ENCODE measurements at regions not wholly inside any gene's neighbourhood (a gene's known extent, or its start where the extent isn't known, plus 50 kb on each side); places are given as distances from the start of the nearest gene placed in this dataset.

DNA sequence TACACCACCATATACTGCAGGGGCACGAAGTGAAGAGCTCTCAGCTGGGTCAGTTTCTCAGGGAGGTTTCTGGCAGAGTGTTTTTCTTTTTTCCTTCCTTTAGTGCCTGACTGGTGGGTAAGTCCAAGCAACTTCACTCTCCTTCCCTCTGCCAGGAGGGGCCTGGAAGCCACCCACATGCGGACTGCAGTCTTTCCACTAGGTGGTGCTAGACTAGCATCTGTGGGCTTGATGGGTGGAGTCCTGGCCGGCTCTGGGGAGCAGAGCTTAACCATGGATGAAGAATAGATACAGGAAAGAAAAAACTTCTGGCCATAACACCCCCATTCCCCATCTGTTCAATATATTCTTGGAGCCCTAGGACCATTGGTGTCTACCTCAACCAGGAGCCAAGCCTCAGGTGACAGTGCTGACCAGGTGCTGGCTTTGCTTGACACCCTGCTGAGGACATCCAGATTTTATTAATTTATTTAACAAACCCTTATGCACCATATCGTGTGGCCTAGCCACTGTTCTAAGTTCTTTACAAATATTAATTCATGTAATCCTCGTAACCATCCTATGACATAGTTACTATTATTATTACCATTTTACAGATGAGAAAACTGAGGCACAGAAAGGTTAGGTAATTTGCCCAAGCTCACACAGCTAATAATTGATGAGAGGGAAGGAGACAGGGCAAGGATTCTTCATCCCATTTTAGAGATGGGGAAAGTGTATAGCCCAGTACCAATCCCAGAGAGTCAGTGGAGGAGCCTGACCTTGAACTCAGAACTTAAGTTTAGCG is 126.7 kb upstream of the CSF3R start:
- H3K27ac Mint-ChIP-seq = no peak overlapping the region
- H3K4me1 Mint-ChIP-seq = peaks cover 7% of the 10 kb centered on the region
- H3K27me3 Mint-ChIP-seq (ENCODE audit: low read depth, poor library complexity) = peaks cover 27% of the 10 kb centered on the region
- H3K36me3 Mint-ChIP-seq (ENCODE audit: low read depth) = no peaks in the 10 kb centered on the region
- no peaks in the 10 kb centered on the region for H3K9me3 Mint-ChIP-seq
- H3K4me3 Mint-ChIP-seq = no peak overlapping the region
- DNase-seq = peak; percentile 78
- TF ChIP-seq, protein P1, sequence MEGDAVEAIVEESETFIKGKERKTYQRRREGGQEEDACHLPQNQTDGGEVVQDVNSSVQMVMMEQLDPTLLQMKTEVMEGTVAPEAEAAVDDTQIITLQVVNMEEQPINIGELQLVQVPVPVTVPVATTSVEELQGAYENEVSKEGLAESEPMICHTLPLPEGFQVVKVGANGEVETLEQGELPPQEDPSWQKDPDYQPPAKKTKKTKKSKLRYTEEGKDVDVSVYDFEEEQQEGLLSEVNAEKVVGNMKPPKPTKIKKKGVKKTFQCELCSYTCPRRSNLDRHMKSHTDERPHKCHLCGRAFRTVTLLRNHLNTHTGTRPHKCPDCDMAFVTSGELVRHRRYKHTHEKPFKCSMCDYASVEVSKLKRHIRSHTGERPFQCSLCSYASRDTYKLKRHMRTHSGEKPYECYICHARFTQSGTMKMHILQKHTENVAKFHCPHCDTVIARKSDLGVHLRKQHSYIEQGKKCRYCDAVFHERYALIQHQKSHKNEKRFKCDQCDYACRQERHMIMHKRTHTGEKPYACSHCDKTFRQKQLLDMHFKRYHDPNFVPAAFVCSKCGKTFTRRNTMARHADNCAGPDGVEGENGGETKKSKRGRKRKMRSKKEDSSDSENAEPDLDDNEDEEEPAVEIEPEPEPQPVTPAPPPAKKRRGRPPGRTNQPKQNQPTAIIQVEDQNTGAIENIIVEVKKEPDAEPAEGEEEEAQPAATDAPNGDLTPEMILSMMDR (IDR thresholded peaks at IDR 0.05) = peak; percentile 89

DNA sequence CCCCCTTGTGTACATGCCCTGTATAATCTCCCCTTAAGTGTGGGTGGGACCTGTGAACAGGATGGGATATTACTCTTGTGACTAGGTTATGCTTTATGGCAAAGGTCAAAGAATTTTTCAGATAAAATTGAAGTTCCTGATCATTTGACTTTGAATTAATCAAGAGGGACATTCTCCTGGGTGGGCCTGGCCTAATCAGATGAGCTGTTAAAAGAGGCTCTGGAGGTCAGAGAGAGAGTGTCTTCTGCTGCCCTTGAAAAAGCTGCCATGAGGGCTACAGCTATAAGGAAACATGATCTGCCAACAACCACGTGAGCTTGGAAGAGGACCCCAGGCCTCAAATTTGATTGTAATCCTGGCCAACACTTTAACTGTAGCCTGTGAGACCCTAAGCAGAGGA is 125.6 kb upstream of the CSF3R start:
- Mint-ChIP-seq H3K27me3 (ENCODE audit: low read depth, poor library complexity) (peaks cover 34% of the 10 kb centered on the region), H3K4me3 (no peak overlapping the region), H3K36me3 (ENCODE audit: low read depth) (no peaks in the 10 kb centered on the region), H3K9me3 (no peaks in the 10 kb centered on the region), H3K27ac (no peak overlapping the region), H3K4me1 (peaks cover 7% of the 10 kb centered on the region)
- TF ChIP-seq, protein P1 (IDR thresholded peaks at IDR 0.05) = no peak
- no peak for DNase-seq

DNA sequence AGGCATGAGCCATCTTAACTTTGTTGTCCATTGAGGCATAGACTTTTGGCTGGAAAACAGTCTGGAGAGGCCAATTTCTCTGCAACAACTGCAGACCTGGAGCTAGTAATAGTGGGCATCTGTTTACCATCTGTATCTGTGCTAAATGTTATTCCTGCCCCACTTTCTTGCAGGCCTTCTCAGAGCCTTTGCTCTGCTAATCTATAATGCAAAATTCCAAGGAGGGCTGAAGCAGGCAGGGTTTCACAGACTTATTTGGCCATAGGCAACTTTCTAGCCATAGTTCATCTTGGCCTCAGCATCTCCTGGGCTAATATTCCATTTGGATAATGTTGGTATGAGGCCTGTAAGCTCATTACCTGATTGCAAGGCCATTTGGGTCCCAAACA is 124.5 kb upstream of the CSF3R start:
- Mint-ChIP-seq H3K4me3 (no peak overlapping the region), H3K9me3 (no peaks in the 10 kb centered on the region), H3K4me1 (peaks cover 7% of the 10 kb centered on the region), H3K36me3 (ENCODE audit: low read depth) (no peaks in the 10 kb centered on the region), H3K27ac (no peak overlapping the region), H3K27me3 (ENCODE audit: low read depth, poor library complexity) (peaks cover 34% of the 10 kb centered on the region)
- DNase-seq = no peak
- TF ChIP-seq, protein P1 (IDR thresholded peaks at IDR 0.05) = no peak

DNA sequence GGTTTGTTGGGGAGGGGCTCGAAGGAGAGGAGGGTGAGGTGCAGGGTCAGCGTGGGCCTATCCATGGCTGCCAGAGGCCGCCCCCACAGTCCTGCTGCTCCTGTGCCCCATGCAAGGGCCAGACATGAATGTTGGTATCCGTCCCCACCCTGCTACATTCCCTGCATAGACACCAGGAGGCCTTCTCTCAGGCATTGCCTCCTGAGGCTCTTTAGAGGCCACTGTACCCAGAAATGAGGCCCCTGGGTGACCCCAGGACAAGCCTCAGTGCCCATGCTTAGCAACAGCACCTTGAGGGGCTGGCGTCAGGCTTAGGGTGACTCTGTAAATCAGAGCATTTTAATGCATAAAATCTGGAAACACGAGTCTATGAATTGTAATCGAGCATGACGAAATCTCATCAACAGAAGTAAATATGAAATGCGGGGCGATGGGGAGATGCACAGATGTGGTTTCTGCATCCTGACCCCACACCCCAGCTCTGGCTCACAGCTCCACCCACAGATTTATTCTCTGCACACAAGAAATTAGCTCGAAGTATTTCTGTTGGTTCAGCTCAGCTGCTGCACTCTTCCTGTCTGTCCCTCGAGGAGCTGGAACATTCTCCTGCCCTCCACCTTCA is 124.0 kb upstream of the CSF3R start:
- DNase-seq = no peak
- H3K9me3 Mint-ChIP-seq = no peaks in the 10 kb centered on the region
- H3K4me3 Mint-ChIP-seq = no peak overlapping the region
- TF ChIP-seq, protein P1 (IDR thresholded peaks at IDR 0.05) = no peak
- H3K27me3 Mint-ChIP-seq (ENCODE audit: low read depth, poor library complexity) = peaks cover 35% of the 10 kb centered on the region
- H3K4me1 Mint-ChIP-seq = peaks cover 7% of the 10 kb centered on the region
- H3K36me3 Mint-ChIP-seq (ENCODE audit: low read depth) = no peaks in the 10 kb centered on the region
- no peak overlapping the region for H3K27ac Mint-ChIP-seq

DNA sequence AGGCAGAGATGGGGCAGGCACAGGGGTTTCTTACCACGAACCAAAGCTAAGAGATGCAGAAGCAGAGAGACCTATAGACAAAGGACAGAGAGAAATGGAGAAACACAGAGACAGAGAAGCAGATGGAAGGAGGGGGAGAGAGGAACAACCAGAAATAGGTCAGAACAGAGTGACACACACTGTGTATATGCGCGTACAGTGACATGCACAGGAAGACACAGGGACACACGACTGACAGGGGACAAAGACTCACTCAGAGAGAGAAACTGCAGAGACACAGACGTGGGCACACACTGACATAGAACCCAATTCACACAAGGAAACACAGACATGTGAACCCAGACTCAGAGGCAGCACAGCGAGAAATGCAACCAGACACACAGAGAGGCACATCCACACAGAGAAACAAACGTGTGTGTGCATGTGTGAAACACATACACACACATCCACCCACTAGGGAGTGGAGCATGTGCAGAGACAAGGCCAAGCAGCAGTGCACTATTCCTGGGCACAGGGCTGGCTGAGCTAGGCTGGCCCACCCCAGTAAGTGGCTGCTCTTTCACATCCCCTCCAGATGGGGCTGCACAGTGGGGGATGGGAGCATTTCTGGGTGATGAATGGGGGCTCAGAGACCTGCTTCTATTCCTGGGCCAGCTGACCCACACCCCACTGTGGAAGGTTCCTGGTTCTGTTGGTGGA is 123.4 kb upstream of the CSF3R start:
- H3K36me3 Mint-ChIP-seq (ENCODE audit: low read depth) = no peaks in the 10 kb centered on the region
- H3K27ac Mint-ChIP-seq = no peak overlapping the region
- H3K4me3 Mint-ChIP-seq = no peak overlapping the region
- TF ChIP-seq, protein P1 (IDR thresholded peaks at IDR 0.05) = no peak
- no peak for DNase-seq
- peaks cover 12% of the 10 kb centered on the region for H3K4me1 Mint-ChIP-seq
- H3K9me3 Mint-ChIP-seq = no peaks in the 10 kb centered on the region
- H3K27me3 Mint-ChIP-seq (ENCODE audit: low read depth, poor library complexity) = peaks cover 37% of the 10 kb centered on the region
